ENCODE measurements at regions not wholly inside any gene's neighbourhood (a gene's known extent, or its start where the extent isn't known, plus 50 kb on each side); places are given as distances from the start of the nearest gene placed in this dataset.

DNA sequence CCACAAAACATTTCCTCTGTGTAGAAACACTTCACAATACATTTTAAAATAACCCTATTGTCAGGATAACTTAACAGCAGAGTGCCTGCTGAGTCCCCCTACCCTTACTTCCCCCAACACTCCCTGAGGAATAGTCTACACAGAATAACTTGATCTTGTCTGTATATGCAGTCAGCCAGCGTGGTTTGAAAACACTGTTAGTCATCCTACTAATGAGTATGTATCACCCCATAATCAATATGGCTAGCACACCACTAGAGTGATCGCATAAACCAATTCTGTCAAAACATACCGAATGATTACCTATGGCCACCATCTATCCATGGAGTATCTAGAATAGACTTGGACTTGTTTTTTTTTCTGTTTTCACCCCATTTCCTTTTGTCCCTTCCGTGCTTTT, 152.7 kb upstream of the NECTIN3 start:
- Histone ChIP-seq H3K27ac (no peak overlapping the region), H3K27me3 (replicated peaks; ENCODE audit: insufficient read depth) (no peaks in the 10 kb centered on the region), H3K4me3 (no peak overlapping the region), H3K4me1 (replicated peaks) (no peaks in the 10 kb centered on the region), H3K9me3 (no peaks in the 10 kb centered on the region), H3K36me3 (no peaks in the 10 kb centered on the region)
- TF ChIP-seq, protein P1, sequence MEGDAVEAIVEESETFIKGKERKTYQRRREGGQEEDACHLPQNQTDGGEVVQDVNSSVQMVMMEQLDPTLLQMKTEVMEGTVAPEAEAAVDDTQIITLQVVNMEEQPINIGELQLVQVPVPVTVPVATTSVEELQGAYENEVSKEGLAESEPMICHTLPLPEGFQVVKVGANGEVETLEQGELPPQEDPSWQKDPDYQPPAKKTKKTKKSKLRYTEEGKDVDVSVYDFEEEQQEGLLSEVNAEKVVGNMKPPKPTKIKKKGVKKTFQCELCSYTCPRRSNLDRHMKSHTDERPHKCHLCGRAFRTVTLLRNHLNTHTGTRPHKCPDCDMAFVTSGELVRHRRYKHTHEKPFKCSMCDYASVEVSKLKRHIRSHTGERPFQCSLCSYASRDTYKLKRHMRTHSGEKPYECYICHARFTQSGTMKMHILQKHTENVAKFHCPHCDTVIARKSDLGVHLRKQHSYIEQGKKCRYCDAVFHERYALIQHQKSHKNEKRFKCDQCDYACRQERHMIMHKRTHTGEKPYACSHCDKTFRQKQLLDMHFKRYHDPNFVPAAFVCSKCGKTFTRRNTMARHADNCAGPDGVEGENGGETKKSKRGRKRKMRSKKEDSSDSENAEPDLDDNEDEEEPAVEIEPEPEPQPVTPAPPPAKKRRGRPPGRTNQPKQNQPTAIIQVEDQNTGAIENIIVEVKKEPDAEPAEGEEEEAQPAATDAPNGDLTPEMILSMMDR (IDR thresholded peaks at IDR 0.05) = no peak
- TF ChIP-seq POLR2AphosphoS5 (IDR thresholded peaks at IDR 0.05) = no peak
- TF ChIP-seq POLR2A (IDR thresholded peaks at IDR 0.05) = no peak
- 92% methylated on average over 4 of the region's 4 CpGs for WGBS
- no peak for DNase-seq (ENCODE audit: low spot score)
- intact Hi-C loops (cut with DNase I) = no loop called here

DNA sequence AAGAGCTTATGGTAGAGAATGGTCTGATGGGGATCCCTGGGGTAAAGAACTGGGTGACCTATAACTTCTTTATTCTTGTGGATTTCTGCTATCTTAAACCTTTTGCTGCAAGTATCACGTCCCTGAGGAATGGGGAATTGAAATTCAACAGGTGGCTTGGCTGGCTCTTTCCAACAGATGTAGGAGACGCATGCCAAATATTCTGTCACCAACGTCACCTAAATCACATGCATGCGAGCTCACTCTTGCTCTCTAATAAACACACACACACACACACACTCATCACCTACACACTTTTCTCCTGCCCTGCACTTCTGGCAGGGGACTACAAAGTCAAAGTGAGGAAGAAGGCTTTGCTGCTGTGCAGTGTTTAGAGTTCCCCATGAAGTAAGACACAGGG, 145.8 kb upstream of the NECTIN3 start:
- no peak overlapping the region for H3K4me3 ChIP-seq
- H3K9me3 ChIP-seq = no peaks in the 10 kb centered on the region
- H3K4me1 ChIP-seq (replicated peaks) = no peaks in the 10 kb centered on the region
- DNase-seq (ENCODE audit: low spot score) = no peak
- TF ChIP-seq POLR2AphosphoS5 (IDR thresholded peaks at IDR 0.05) (no peak), POLR2A (IDR thresholded peaks at IDR 0.05) (no peak)
- TF ChIP-seq, protein P1 (IDR thresholded peaks at IDR 0.05) = no peak
- no peaks in the 10 kb centered on the region for H3K27me3 ChIP-seq (replicated peaks; ENCODE audit: insufficient read depth)
- WGBS = 60% methylated on average over 4 of the region's 4 CpGs
- no peak overlapping the region for H3K27ac ChIP-seq
- intact Hi-C loops (cut with DNase I) = no loop called here
- no peaks in the 10 kb centered on the region for H3K36me3 ChIP-seq

DNA sequence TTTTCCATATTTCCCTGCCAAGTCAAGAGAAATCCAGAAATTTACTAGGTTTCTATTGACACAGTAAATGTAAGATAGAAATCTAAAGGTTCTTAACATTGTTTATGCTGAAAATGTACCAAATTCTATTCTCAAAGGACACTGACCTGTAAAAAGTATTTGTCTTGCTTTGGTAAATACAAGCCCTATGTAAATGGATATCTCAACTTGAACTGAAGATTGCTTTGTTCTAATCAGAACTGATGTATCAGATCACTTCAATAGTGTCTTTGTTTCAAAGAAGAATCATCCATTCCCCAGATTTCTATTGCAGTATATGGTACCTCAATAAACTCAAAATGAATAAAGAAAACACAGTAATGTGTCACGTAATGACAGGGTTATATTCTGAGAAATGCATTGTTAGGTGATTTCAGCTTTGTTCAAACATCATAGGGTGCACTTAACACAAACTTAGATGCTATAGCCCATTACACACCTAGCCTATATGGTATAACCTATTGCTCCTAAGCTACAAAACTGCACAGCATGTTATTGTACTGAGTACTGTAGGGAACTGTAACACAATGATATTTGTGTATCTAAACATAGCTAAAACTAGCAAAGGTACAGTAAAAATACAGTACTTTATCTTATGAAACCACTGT, 143.5 kb upstream of the NECTIN3 start:
- H3K4me1 ChIP-seq (replicated peaks) = no peaks in the 10 kb centered on the region
- no peak for TF ChIP-seq POLR2A (IDR thresholded peaks at IDR 0.05)
- TF ChIP-seq, protein P1 (IDR thresholded peaks at IDR 0.05) = no peak
- TF ChIP-seq POLR2AphosphoS5 (IDR thresholded peaks at IDR 0.05) = no peak
- 34% methylated on average over 1 of the region's 1 CpG for WGBS
- H3K27me3 ChIP-seq (replicated peaks; ENCODE audit: insufficient read depth) = no peaks in the 10 kb centered on the region
- H3K36me3 ChIP-seq = no peaks in the 10 kb centered on the region
- H3K4me3 ChIP-seq = no peak overlapping the region
- intact Hi-C loops (cut with DNase I) = no loop called here
- H3K27ac ChIP-seq = no peak overlapping the region
- DNase-seq (ENCODE audit: low spot score) = no peak
- no peaks in the 10 kb centered on the region for H3K9me3 ChIP-seq

DNA sequence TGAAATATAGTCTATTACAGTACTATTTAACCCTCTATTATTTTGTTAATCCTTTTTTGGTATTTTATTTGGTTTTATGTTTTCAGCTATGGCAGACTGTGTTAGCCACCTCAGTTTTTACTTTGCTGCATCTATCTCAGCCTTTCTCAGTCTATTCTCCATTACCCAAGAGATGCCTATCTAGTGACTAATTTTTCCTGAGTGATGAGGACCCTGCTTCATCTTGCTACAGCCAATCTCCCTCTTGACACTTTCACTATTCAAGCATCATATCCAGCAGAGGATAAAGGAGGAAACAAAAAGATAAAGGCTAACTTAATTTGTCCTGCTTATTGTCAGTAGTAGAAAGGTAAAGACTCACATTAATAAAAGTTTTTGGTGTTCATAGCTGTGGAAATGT, 141.8 kb upstream of the NECTIN3 start:
- Histone ChIP-seq H3K4me3 (no peak overlapping the region), H3K36me3 (no peaks in the 10 kb centered on the region), H3K27me3 (replicated peaks; ENCODE audit: insufficient read depth) (no peaks in the 10 kb centered on the region), H3K9me3 (no peaks in the 10 kb centered on the region), H3K4me1 (replicated peaks) (no peaks in the 10 kb centered on the region), H3K27ac (no peak overlapping the region)
- intact Hi-C loops (cut with DNase I) = no loop called here
- no peak for DNase-seq (ENCODE audit: low spot score)
- no peak for TF ChIP-seq POLR2A (IDR thresholded peaks at IDR 0.05)
- TF ChIP-seq, protein P1 (IDR thresholded peaks at IDR 0.05) = no peak
- TF ChIP-seq POLR2AphosphoS5 (IDR thresholded peaks at IDR 0.05) = no peak

DNA sequence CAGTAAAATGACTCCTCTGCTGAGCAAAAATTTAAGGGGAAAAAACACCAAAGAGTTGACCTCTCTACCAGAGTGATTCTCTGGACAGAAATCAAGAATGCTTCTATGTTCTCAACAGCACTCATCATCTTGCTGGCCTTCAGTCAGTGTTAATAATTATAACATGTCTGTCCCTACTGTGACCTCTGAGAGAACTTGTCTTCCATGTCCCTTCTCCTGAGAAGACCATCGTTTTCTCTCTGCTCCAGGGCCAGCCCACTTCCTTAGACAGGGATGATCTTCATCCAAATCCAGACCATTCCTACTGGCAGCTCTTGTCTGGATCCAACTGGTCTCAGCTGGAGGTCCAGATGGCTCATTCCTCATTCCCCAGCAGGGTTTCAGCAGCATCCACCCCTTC, 139.0 kb upstream of the NECTIN3 start:
- DNase-seq (ENCODE audit: low spot score) = no peak
- no peaks in the 10 kb centered on the region for H3K36me3 ChIP-seq
- intact Hi-C loops (cut with DNase I) = no loop called here
- H3K4me1 ChIP-seq (replicated peaks) = no peaks in the 10 kb centered on the region
- no peak overlapping the region for H3K4me3 ChIP-seq
- TF ChIP-seq POLR2AphosphoS5 (IDR thresholded peaks at IDR 0.05) (no peak), POLR2A (IDR thresholded peaks at IDR 0.05) (no peak)
- TF ChIP-seq, protein P1 (IDR thresholded peaks at IDR 0.05) = no peak
- WGBS = 30% methylated on average over 1 of the region's 1 CpG
- no peak overlapping the region for H3K27ac ChIP-seq
- H3K27me3 ChIP-seq (replicated peaks; ENCODE audit: insufficient read depth) = no peaks in the 10 kb centered on the region
- H3K9me3 ChIP-seq = no peaks in the 10 kb centered on the region

Data from prostate gland (tissue), 2 donors.